D721Med (cell line): ENCODE measurements at regions not wholly inside any gene's neighbourhood (a gene's known extent, or its start where the extent isn't known, plus 50 kb on each side); places are given as distances from the start of the nearest gene placed in this dataset.
A peak's percentile ranks its signal among the peaks of the same experiment; 100 is the strongest.

ENCODE experiments used
- DNase-seq: peaks from one replicate; pipeline ENCODE4 v3.0.0; 2011; ENCODE audit warnings: low spot score; ENCODE audit not compliant: insufficient read length
- FAIRE-seq: peaks from 2 replicates; lab custom pipeline; 2011; peaks lifted over from hg19 to GRCh38; lab: Jason Lieb, UNC
- CTCF ChIP-seq: IDR thresholded peaks from 2 replicates; pipeline ENCODE4 v1.5.1; 2012; ENCODE audit warnings: mild to moderate bottlenecking, control low read depth; ENCODE audit not compliant: insufficient read depth; ENCODE audit errors: missing control alignments

DNA sequence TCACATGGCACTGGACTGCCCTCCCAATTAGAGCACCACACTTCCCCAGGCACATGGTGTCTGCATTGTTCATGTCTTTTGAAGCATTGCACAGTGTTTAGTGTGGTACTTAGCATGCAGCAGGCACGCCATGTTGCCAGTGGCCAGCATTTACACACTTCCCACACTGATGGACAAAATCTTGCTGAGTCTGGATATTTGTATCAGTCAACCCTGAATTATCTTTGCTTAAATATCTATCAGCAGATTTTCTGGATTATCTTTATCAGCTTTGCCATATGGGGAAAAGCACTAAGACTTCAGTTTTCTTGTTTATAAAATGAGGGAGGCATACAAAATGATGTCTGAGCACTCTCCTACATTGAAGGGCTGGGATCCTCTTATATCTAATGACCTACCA is 416.0 kb upstream of the MMADHC start:
- no peak for TF ChIP-seq CTCF
- DNase-seq (no peak), FAIRE-seq (peak; percentile 85)

DNA sequence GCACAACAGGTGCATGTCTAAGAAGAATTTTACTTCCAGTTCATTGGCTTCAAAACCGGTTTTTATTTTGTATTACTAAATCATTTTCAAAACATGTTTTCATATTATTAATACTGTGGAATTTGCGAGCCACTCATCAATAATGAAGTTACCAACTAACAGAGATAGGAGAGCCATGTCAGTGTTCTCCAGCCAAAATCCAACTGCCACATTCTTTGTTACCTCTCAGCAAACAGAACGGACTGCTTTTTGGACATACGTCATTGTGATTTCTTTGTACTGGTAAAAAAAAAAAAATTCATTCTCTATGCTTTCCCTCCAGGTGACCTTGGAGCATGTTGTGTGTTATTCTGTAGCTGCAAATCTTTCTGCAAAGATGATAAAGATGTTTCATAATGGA is 414.2 kb upstream of the MMADHC start:
- TF ChIP-seq CTCF = no peak
- DNase-seq (no peak), FAIRE-seq (no peak)

DNA sequence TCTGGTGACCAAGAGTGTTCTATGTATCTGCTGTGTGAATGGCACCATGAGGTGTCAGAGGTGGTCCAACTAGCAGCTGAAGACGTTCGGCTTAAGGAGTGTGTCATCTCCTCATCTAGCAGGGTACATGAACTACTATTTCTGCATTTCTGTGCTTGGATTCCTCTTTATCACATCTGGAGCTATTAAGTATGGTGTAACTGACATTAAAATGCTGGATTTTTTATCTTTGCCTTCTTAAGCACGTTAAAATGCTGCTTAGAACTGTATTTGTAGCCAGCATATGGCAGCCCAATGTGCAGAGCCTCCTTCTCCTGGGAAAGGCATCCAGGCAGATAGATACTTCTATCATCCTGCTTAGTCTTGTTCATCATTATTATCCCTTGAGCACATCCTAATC is 409.3 kb upstream of the MMADHC start:
- no peak for DNase-seq
- TF ChIP-seq CTCF = no peak
- no peak for FAIRE-seq

DNA sequence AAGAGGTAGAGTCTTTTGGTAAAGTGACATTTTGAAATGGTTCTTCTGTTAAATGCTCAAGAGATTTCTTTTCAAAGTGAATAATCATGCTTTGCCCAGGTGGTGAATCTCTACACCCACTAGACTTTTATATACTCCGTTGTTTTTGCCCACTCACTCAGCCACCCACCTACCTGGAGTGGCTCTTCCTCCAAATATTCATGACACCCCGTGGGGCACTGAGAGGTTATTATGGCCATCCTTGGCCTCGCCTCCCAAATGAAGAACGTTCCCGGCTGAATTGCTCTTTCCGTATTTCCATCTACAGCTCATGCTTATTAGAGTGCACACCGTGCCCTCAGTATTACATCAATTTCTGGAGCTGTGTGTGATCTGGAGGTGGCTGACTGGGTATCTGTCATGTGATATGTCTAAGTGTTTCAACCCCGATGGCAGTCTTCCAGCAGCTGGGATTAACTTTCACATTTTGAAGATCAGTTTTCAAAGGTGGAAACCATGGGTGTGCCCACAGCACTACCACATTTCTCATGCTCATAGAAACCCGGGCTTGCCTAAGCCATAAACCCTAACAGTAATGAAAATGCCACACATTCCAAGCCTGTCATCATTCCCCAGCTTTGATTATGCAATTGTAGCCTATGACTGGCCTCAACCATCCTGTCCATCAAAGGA is 406.6 kb upstream of the MMADHC start:
- no peak for TF ChIP-seq CTCF
- FAIRE-seq = no peak
- DNase-seq = no peak

GRCh38 chr2:149993316-149993715 is 405.7 kb upstream of the MMADHC start:
- no peak for TF ChIP-seq CTCF
- DNase-seq = no peak
- FAIRE-seq = no peak

DNA sequence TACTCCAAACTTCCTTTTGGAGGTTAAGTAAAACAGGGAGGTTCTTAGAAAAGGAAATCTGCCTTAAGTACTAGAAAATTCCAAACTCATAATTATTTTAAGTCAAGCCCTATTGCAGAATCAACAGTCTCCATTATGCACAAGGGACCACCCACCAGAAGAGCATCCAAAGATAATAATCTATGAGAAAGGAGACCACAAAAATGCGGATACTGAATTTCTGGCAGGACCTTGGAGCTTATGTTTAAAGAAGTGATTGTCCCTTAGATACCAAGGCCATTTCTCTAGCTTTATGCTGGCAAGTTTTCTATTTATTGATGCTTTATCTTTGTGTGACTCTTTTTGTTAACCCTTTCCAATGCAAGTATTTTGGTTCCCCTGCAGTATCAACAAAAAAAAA is 404.0 kb upstream of the MMADHC start:
- FAIRE-seq = no peak
- no peak for DNase-seq
- TF ChIP-seq CTCF = no peak

- TF ChIP-seq CTCF = no peak
- FAIRE-seq = no peak
- DNase-seq = no peak
Observed at GRCh38 chr2:149990965-149991364, 403.4 kb upstream of the MMADHC start.
